ENCODE measurements at regions not wholly inside any gene's neighbourhood (a gene's known extent, or its start where the extent isn't known, plus 50 kb on each side); places are given as distances from the start of the nearest gene placed in this dataset.

DNA sequence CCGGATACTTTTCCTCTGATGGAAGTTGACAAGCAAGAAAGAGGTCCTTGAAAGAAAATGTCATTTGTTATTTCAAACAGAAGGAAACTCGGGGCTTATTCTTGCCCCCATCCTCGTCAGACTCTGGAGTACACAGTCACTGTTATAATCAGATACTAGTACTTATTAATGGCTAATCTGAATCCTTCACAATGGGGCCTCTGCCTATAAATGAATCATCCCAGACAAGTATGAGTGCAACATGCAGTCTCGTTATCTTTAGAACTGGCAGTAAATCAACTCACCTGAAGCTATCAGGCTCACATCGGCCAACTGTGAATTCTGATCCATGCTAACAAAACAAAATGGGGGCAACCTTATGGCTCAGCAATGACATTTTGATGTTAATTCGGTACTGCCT lies 216.7 kb downstream of the GRIN2B start:
- Mint-ChIP-seq H3K27ac (no peak overlapping the region), H3K9me3 (peaks cover 0 to 6% (median 0%) of the 10 kb centered on the region in 3 donors), H3K4me3 (no peak overlapping the region), H3K27me3 (peaks cover 4 to 13% of the 10 kb centered on the region in 2 donors), H3K4me1 (no peaks in the 10 kb centered on the region), H3K36me3 (no peaks in the 10 kb centered on the region)
- Histone ChIP-seq H3K27ac (ENCODE audit: low read length) (no peak overlapping the region), H3K4me3 (ENCODE audit: control insufficient read depth in 1 of 2, extremely low read depth in 1 of 2, low read length in 1 of 2) (no peak overlapping the region), H3K27me3 (replicated peaks in 1 of 2; ENCODE audit: control insufficient read depth in 2 of 2, extremely low read depth in 1 of 2, insufficient read depth in 2 of 2, low read length in 1 of 2) (no peaks in the 10 kb centered on the region), H3K9me3 (no peaks in the 10 kb centered on the region), H3K4me1 (ENCODE audit: control insufficient read depth in 1 of 2, extremely low read depth in 1 of 2, insufficient read depth in 2 of 2, low read length in 2 of 2) (no peaks in the 10 kb centered on the region), H3K36me3 (ENCODE audit: control insufficient read depth in 2 of 2, extremely low read depth in 1 of 2, insufficient read depth in 1 of 2, low read length in 1 of 2) (no peaks in the 10 kb centered on the region)
- POLR2A ChIA-PET = no interaction called here
- ATAC-seq (replicated peaks in 1 of 4) = no peak
- 74% methylated on average over 3 of the region's 6 CpGs for WGBS (ENCODE audit: insufficient coverage)
- CTCF ChIA-PET = no interaction called here
- no peak for DNase-seq

- Mint-ChIP-seq H3K9me3 (peaks cover 0 to 5% (median 0%) of the 10 kb centered on the region in 3 donors), H3K36me3 (no peaks in the 10 kb centered on the region), H3K27ac (no peak overlapping the region), H3K4me3 (no peak overlapping the region), H3K27me3 (peaks cover 4 to 18% of the 10 kb centered on the region in 2 donors), H3K4me1 (no peaks in the 10 kb centered on the region)
- Histone ChIP-seq H3K27ac (ENCODE audit: low read length) (no peak overlapping the region), H3K36me3 (ENCODE audit: control insufficient read depth in 2 of 2, extremely low read depth in 1 of 2, insufficient read depth in 1 of 2, low read length in 1 of 2) (no peaks in the 10 kb centered on the region), H3K4me3 (ENCODE audit: control insufficient read depth in 1 of 2, extremely low read depth in 1 of 2, low read length in 1 of 2) (no peak overlapping the region), H3K9me3 (no peaks in the 10 kb centered on the region), H3K27me3 (replicated peaks in 1 of 2; ENCODE audit: control insufficient read depth in 2 of 2, extremely low read depth in 1 of 2, insufficient read depth in 2 of 2, low read length in 1 of 2) (peaks cover 5 to 10% of the 10 kb centered on the region in 2 experiments), H3K4me1 (ENCODE audit: control insufficient read depth in 1 of 2, extremely low read depth in 1 of 2, insufficient read depth in 2 of 2, low read length in 2 of 2) (no peaks in the 10 kb centered on the region)
- WGBS (ENCODE audit: insufficient coverage) = no CpG with 5 or more reads among the region's 1 CpG
- ChIA-PET POLR2A (no interaction called here), CTCF (no interaction called here)
- no peak for DNase-seq
- ATAC-seq (replicated peaks in 1 of 4) = no peak
Observed at GRCh38 chr12:13749389-13749788, 232.0 kb downstream of the GRIN2B start.

DNA sequence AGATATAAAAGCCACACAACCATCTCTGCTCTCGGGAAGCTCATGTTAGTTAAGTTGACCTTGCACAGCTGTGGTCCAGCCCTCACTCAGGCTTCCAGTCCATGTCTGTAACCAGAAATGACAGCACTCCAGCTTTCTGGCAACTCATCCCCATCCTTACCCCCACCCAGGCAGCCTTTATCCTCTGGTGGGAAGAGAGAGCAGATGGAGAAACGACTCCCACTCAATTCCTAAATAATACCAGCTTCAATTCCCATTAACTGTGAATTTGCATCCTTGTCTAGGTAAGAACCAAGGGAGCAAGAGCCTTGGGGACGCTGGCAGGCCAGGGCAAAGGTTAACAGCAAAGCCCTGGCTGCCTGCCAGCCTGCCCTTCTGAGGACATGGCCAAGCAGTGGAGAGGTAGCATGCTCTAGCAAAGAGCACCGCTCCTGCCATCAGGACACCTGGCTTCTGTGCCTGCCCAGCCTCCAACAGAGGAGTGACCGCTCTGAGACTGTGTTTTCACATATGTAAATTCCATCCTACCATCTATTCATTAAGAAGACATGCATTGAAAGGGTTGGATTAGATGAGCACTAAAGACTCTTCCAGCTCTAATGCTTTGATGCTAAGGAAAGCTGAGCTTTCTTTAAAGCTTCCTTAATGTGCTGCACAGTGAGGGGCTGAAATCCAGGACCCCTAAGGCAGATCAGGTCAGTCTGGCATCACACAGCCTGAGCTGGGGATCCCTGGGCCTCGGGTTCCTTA lies 236.1 kb downstream of the GRIN2B start:
- H3K4me1 Mint-ChIP-seq = no peaks in the 10 kb centered on the region
- H3K27me3 ChIP-seq (replicated peaks in 1 of 2; ENCODE audit: control insufficient read depth in 2 of 2, extremely low read depth in 1 of 2, insufficient read depth in 2 of 2, low read length in 1 of 2) = peaks cover 5 to 10% of the 10 kb centered on the region in 2 experiments
- H3K4me3 ChIP-seq (ENCODE audit: control insufficient read depth in 1 of 2, extremely low read depth in 1 of 2, low read length in 1 of 2) = no peak overlapping the region
- no peaks in the 10 kb centered on the region for H3K4me1 ChIP-seq (ENCODE audit: control insufficient read depth in 1 of 2, extremely low read depth in 1 of 2, insufficient read depth in 2 of 2, low read length in 2 of 2)
- no peak for DNase-seq
- no peak overlapping the region for H3K4me3 Mint-ChIP-seq
- no peaks in the 10 kb centered on the region for H3K9me3 ChIP-seq
- POLR2A ChIA-PET = no interaction called here
- H3K27me3 Mint-ChIP-seq = peaks cover 7 to 30% of the 10 kb centered on the region in 2 donors
- no peak for ATAC-seq (replicated peaks in 1 of 4)
- CTCF ChIA-PET = no interaction called here
- H3K9me3 Mint-ChIP-seq = peaks cover 0 to 5% (median 0%) of the 10 kb centered on the region in 3 donors
- no peaks in the 10 kb centered on the region for H3K36me3 ChIP-seq (ENCODE audit: control insufficient read depth in 2 of 2, extremely low read depth in 1 of 2, insufficient read depth in 1 of 2, low read length in 1 of 2)
- WGBS (ENCODE audit: insufficient coverage) = 28% methylated on average over 2 of the region's 6 CpGs
- H3K27ac ChIP-seq (ENCODE audit: low read length) = no peak overlapping the region
- H3K27ac Mint-ChIP-seq = no peak overlapping the region
- H3K36me3 Mint-ChIP-seq = no peaks in the 10 kb centered on the region

DNA sequence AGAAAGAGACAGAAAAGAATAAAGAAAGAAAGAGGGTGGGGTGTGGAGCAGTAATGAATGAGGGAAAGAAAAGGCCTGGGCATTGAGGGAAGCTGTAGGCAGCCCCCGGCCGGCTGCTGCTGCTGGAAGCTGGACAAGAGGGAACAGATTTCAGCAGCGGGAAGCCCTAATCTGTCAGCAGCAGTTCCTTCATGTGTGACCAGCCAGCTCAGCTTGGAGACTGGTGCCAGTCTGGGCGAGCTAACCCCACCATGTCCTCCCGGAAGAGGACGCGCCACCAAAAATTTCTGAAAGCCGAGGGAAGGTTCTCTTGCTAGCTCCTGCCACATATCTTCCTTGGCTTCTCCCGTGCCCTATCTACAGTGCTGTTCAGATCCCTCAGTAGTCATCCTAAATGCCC lies 236.8 kb downstream of the GRIN2B start:
- Mint-ChIP-seq H3K4me3 (no peak overlapping the region), H3K4me1 (no peaks in the 10 kb centered on the region), H3K27ac (no peak overlapping the region), H3K36me3 (no peaks in the 10 kb centered on the region), H3K9me3 (peaks cover 0 to 5% (median 0%) of the 10 kb centered on the region in 3 donors), H3K27me3 (peaks cover 7 to 26% of the 10 kb centered on the region in 2 donors)
- Histone ChIP-seq H3K27me3 (replicated peaks in 1 of 2; ENCODE audit: control insufficient read depth in 2 of 2, extremely low read depth in 1 of 2, insufficient read depth in 2 of 2, low read length in 1 of 2) (peaks cover 5 to 10% of the 10 kb centered on the region in 2 experiments), H3K4me1 (ENCODE audit: control insufficient read depth in 1 of 2, extremely low read depth in 1 of 2, insufficient read depth in 2 of 2, low read length in 2 of 2) (no peaks in the 10 kb centered on the region), H3K4me3 (ENCODE audit: control insufficient read depth in 1 of 2, extremely low read depth in 1 of 2, low read length in 1 of 2) (no peak overlapping the region), H3K36me3 (ENCODE audit: control insufficient read depth in 2 of 2, extremely low read depth in 1 of 2, insufficient read depth in 1 of 2, low read length in 1 of 2) (no peaks in the 10 kb centered on the region), H3K9me3 (no peaks in the 10 kb centered on the region), H3K27ac (ENCODE audit: low read length) (no peak overlapping the region)
- 81% methylated on average over 9 of the region's 9 CpGs for WGBS (ENCODE audit: insufficient coverage)
- ChIA-PET POLR2A (interaction anchor here in 1 of 2 donors (0.5 kb wide), 1 partner anchor 25 kb away, joined by 4 read pairs; no protein-coding TSS in a partner anchor), CTCF (no interaction called here)
- ATAC-seq (replicated peaks in 1 of 4) = no peak
- no peak for DNase-seq

- no peak overlapping the region for H3K27ac Mint-ChIP-seq
- H3K4me1 ChIP-seq (ENCODE audit: control insufficient read depth in 1 of 2, extremely low read depth in 1 of 2, insufficient read depth in 2 of 2, low read length in 2 of 2) = no peaks in the 10 kb centered on the region
- no peaks in the 10 kb centered on the region for H3K36me3 Mint-ChIP-seq
- no peak overlapping the region for H3K27ac ChIP-seq (ENCODE audit: low read length)
- H3K4me3 Mint-ChIP-seq = no peak overlapping the region
- H3K9me3 Mint-ChIP-seq = peaks cover 0 to 5% (median 0%) of the 10 kb centered on the region in 3 donors
- ChIA-PET CTCF (no interaction called here), POLR2A (no interaction called here)
- no peaks in the 10 kb centered on the region for H3K9me3 ChIP-seq
- peaks cover 0 to 3% of the 10 kb centered on the region in 2 experiments for H3K27me3 ChIP-seq (replicated peaks in 1 of 2; ENCODE audit: control insufficient read depth in 2 of 2, extremely low read depth in 1 of 2, insufficient read depth in 2 of 2, low read length in 1 of 2)
- no peaks in the 10 kb centered on the region for H3K36me3 ChIP-seq (ENCODE audit: control insufficient read depth in 2 of 2, extremely low read depth in 1 of 2, insufficient read depth in 1 of 2, low read length in 1 of 2)
- peaks cover 7 to 16% of the 10 kb centered on the region in 2 donors for H3K27me3 Mint-ChIP-seq
- no peak overlapping the region for H3K4me3 ChIP-seq (ENCODE audit: control insufficient read depth in 1 of 2, extremely low read depth in 1 of 2, low read length in 1 of 2)
- 24% methylated on average over 2 of the region's 6 CpGs for WGBS (ENCODE audit: insufficient coverage)
- ATAC-seq (replicated peaks in 1 of 4) (no peak), DNase-seq (no peak)
- H3K4me1 Mint-ChIP-seq = no peaks in the 10 kb centered on the region
Observed at GRCh38 chr12:13740149-13740545, 241.3 kb downstream of the GRIN2B start.

- ATAC-seq (replicated peaks in 1 of 4) (no peak), DNase-seq (no peak)
- Mint-ChIP-seq H3K27me3 (peaks cover 0 to 12% of the 10 kb centered on the region in 2 donors), H3K27ac (no peak overlapping the region), H3K4me1 (no peaks in the 10 kb centered on the region), H3K36me3 (no peaks in the 10 kb centered on the region), H3K9me3 (peaks cover 0 to 4% (median 0%) of the 10 kb centered on the region in 3 donors), H3K4me3 (no peak overlapping the region)
- no peaks in the 10 kb centered on the region for H3K27me3 ChIP-seq (replicated peaks in 1 of 2; ENCODE audit: control insufficient read depth in 2 of 2, extremely low read depth in 1 of 2, insufficient read depth in 2 of 2, low read length in 1 of 2)
- no peaks in the 10 kb centered on the region for H3K9me3 ChIP-seq
- WGBS (ENCODE audit: insufficient coverage) = 78% methylated on average over 3 of the region's 5 CpGs
- ChIA-PET CTCF (no interaction called here), POLR2A (no interaction called here)
- no peak overlapping the region for H3K4me3 ChIP-seq (ENCODE audit: control insufficient read depth in 1 of 2, extremely low read depth in 1 of 2, low read length in 1 of 2)
- H3K27ac ChIP-seq (ENCODE audit: low read length) = no peak overlapping the region
- no peaks in the 10 kb centered on the region for H3K4me1 ChIP-seq (ENCODE audit: control insufficient read depth in 1 of 2, extremely low read depth in 1 of 2, insufficient read depth in 2 of 2, low read length in 2 of 2)
- H3K36me3 ChIP-seq (ENCODE audit: control insufficient read depth in 2 of 2, extremely low read depth in 1 of 2, insufficient read depth in 1 of 2, low read length in 1 of 2) = no peaks in the 10 kb centered on the region
Observed at GRCh38 chr12:13735734-13736133, 245.7 kb downstream of the GRIN2B start.
